ENCODE measurements at regions not wholly inside any gene's neighbourhood (a gene's known extent, or its start where the extent isn't known, plus 50 kb on each side); places are given as distances from the start of the nearest gene placed in this dataset.

DNA sequence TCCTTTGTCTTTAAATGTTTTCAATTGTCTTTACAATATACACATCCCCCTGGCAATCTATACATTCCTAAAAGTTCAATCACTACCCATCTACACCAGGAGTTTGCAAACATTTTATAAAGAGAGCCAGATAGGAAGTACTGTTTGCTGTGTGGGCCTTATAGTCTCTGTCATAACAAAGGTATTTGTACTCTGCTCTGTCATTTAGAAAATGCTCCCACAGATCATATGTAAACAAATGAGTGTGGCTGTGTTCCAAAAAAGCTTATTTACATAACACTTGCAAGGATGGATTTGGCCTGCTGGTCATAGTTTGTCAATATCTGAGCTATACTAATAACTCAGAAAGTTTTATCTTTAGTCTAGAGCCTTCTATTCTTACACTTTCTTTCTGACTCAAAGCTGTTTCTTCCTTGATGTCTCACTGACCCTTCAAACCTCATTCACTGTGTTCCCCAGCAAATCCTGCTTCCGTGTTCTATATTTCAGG lies 511.9 kb downstream of the GBE1 start (continued):
- TF ChIP-seq, protein P1, sequence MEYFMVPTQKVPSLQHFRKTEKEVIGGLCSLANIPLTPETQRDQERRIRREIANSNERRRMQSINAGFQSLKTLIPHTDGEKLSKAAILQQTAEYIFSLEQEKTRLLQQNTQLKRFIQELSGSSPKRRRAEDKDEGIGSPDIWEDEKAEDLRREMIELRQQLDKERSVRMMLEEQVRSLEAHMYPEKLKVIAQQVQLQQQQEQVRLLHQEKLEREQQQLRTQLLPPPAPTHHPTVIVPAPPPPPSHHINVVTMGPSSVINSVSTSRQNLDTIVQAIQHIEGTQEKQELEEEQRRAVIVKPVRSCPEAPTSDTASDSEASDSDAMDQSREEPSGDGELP (CRISPR knock-in tag; IDR thresholded peaks at IDR 0.05; ENCODE audit: borderline replicate concordance), result no peak
- TF ChIP-seq MBD2 (IDR thresholded peaks at IDR 0.05; ENCODE audit: borderline replicate concordance, low read depth) (no peak), ELF1 (tag; IDR thresholded peaks at IDR 0.05) (no peak), FOXA1 (IDR thresholded peaks at IDR 0.05; ENCODE audit: borderline replicate concordance) (no peak)

DNA sequence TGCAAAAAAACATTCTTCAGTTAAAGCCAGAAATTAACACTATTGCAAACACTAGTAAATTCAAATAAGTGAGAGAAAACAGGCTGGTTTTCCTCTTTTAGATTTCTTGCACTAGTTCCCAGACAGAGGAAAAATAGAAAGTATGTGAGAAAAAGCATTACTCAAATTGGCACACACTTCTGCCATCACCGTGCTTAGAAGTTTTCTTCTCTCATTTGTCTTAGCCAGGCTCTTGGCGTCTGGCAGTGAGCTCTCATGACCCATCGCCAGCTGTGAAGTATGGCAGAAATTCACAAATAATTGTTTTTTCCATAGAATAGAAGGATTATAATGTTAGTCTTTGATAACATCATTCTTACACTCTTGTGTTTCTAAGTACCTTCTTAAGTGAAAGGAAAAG lies 515.9 kb downstream of the GBE1 start:
- no peak overlapping the region for H3K9ac ChIP-seq (ENCODE audit: insufficient read depth in 1 of 2, low read depth in 2 of 2, low read length in 2 of 2)
- no peak overlapping the region for H3K4me2 ChIP-seq (ENCODE audit: insufficient read depth, low read length)
- H3K9me1 ChIP-seq (ENCODE audit: control insufficient read depth, insufficient read depth, low read length), result no peaks in the 10 kb centered on the region
- in situ Hi-C loops (cut with MboI), result no loop called here
- no TSS peak for BruUV-seq (replicated peaks)
- FAIRE-seq (no peak), DNase-seq (ENCODE audit: extremely low read depth in 1 of 4, low spot score in 3 of 4) (no peak), ATAC-seq (no peak)
- H3K79me2 ChIP-seq (ENCODE audit: control insufficient read depth, insufficient read depth, low read length), result no peaks in the 10 kb centered on the region
- no peak for TF ChIP-seq RBM15 (IDR thresholded peaks at IDR 0.05; ENCODE audit: insufficient read depth, low read length)
- TF ChIP-seq SRSF7 (optimal IDR thresholded peaks at IDR 0.05; ENCODE audit: low read depth, low read length), result no peak
- no peak for TF ChIP-seq SMAD4 (CRISPR knock-in tag; conservative IDR thresholded peaks at IDR 0.05)
- no peak for TF ChIP-seq EZH2 (IDR thresholded peaks at IDR 0.05; ENCODE audit: borderline replicate concordance, low read depth, low read length)
- no peak for TF ChIP-seq NR3C1 (CRISPR knock-in tag; IDR thresholded peaks at IDR 0.05)
- TF ChIP-seq CHCHD3 (CRISPR knock-in tag; IDR thresholded peaks at IDR 0.05), result no peak
- TF ChIP-seq KLF1 (tag; IDR thresholded peaks at IDR 0.05), result no peak
- TF ChIP-seq, protein P2, sequence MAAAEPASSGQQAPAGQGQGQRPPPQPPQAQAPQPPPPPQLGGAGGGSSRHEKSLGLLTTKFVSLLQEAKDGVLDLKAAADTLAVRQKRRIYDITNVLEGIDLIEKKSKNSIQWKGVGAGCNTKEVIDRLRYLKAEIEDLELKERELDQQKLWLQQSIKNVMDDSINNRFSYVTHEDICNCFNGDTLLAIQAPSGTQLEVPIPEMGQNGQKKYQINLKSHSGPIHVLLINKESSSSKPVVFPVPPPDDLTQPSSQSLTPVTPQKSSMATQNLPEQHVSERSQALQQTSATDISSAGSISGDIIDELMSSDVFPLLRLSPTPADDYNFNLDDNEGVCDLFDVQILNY (CRISPR knock-in tag; IDR thresholded peaks at IDR 0.05), result no peak
- TF ChIP-seq ZC3H8 (IDR thresholded peaks at IDR 0.05), result no peak
- no peaks in the 10 kb centered on the region for H3K9me3 ChIP-seq (replicated peaks; ENCODE audit: control insufficient read depth, insufficient read depth, low read depth, low read length)
- no peaks in the 10 kb centered on the region for H4K20me1 ChIP-seq (replicated peaks; ENCODE audit: control insufficient read depth, insufficient read depth, low read length)
- intact Hi-C loops (cut with micrococcal nuclease), result no loop called here
- H3K27me3 ChIP-seq (ENCODE audit: control insufficient read depth in 2 of 2, insufficient read depth in 2 of 2, low read length in 2 of 2), result no peaks in the 10 kb centered on the region
- POLR2A ChIA-PET, result no interaction called here
- no peaks in the 10 kb centered on the region for H3K36me3 ChIP-seq (ENCODE audit: control insufficient read depth, insufficient read depth, low read length)
- CTCF ChIA-PET (ENCODE audit: low intra/inter-chr PET ratio), result no interaction called here
- WGBS (ENCODE audit: insufficient coverage, low coverage, missing lambda C conversion rate), result 0% methylated on average over 3 of the region's 3 CpGs
- no peak overlapping the region for H2AFZ ChIP-seq (ENCODE audit: low read depth, low read length)
- no peak overlapping the region for H3K4me3 ChIP-seq
- no peaks in the 10 kb centered on the region for H3K4me1 ChIP-seq (replicated peaks in 1 of 2; ENCODE audit: control insufficient read depth in 2 of 2, insufficient read depth in 2 of 2, low read length in 2 of 2)
- no peak overlapping the region for H3K27ac ChIP-seq (ENCODE audit: extremely low read depth, low read depth, low read length)

All from K562 (cell line).